HT-29 (cell line): ENCODE measurements at regions not wholly inside any gene's neighbourhood (a gene's known extent, or its start where the extent isn't known, plus 50 kb on each side); places are given as distances from the start of the nearest gene placed in this dataset.
"Not testable (repeated sequence)": the region's sequence is repeated elsewhere in the genome, so short reads cannot be mapped to it uniquely, and the experiment has no call there.

ENCODE experiments used
- DNase-seq: peaks from one replicate; pipeline ENCODE4 v3.0.0-alpha.2; 2015; ENCODE audit warnings: low spot score

GRCh38 chr1:220942278-220942677 is 63.0 kb downstream of the HLX start:
- DNase-seq, result no peak

DNA sequence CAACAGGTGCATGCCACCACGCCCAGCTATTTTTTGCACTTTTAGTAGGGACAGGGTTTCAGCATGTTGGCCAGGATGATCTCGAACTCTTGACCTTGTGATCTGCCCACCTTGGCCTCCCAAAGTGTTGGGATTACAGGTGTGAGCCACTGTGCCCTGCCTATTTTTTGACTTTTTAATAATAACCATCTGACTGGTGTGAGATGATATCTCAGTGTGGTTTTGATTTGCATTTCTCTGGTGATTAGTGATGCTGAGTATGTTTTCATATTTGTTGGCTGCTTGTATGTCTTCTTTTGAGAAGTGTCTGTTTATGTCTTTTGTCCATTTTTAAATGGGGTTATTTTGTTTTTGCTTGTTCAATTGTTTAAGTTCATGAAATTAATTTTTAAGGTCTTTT is 63.7 kb downstream of the HLX start:
- not testable (repeated sequence) for DNase-seq

- DNase-seq, result no peak
Measured at GRCh38 chr1:220943319-220943996, 64.2 kb downstream of the HLX start.

DNA sequence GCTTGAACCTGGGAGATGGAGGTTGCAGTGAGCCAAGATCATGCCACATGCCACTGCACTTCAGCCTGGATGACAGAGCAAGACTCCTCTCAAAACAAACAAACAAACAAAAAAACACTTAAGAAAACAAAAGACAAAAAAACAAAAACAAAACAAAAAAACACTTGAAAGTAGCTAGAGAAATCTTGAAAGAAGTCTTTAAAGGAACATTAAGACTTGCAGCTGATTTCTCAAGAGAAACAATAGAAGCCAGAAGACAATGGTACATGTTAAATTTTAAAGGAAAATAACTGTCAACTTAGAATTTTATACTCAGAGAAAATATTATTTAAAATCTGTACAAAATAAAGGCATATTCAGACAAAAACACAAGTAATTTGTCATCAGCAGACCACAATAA is 71.3 kb downstream of the HLX start:
- DNase-seq, result no peak

DNA sequence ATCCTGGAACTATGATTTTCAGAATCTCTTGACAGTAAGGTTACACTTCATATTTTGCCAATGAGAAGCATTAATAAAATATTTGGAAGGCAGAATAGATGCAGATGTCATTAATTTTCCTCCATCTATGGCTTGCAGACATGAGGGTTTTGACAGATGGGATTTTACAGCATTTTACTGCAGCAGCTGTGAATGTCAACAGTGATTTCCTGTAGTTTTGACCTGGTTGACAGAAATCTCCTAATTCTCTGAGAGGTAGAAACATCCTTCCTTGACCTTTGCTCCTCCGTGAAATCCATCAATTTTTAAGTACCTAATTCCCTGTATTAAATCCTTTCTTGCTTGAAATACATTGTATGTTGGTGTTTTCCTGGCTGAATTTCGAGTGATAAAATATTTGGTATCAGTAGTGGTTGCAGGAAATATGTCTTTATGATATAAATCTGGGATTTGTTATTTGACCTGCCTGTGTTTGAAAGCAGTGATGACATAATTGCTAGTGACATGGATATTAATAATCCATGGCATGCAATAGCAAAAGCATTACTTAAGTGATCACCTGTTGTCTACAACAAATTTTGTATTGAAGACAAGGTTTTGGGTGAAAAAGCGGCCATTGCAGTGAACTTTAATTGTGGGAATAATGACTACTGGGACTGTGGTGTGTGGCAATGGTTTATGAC is 73.9 kb downstream of the HLX start:
- no peak for DNase-seq

DNA sequence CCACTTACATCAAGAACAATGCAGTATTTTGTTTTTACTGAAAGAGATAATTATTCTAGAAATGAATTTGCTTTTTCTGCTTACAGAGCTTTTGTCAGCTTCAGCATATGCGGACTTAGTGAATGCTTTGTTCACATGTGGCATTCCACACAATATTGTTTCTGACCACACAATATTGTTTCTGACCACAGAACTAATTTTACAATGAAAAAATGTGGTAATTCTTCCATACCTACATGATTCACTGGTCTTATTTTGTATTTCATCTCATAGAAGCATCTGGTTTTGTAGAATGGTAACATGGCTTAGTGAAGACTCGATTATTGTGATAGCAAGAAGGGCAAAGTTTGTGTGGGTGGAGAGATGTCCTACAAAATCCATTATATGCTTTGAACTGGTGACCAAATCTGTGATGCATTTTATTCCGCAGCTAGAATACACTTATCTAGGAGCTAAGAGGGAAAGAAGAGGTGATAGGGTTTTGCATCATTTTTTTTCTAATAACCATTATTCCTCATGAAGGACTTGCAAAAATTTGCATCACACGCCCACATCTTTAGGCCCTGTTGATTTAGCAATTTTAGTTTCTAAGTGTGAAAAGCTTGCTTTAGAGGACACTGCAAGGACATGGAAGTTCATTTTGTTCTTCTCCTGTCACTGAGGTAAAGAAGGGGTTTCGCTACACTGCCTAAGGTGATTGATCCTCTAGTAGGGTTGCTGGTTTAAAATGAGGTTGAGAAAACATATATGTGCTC is 75.3 kb downstream of the HLX start:
- DNase-seq, result no peak

DNA sequence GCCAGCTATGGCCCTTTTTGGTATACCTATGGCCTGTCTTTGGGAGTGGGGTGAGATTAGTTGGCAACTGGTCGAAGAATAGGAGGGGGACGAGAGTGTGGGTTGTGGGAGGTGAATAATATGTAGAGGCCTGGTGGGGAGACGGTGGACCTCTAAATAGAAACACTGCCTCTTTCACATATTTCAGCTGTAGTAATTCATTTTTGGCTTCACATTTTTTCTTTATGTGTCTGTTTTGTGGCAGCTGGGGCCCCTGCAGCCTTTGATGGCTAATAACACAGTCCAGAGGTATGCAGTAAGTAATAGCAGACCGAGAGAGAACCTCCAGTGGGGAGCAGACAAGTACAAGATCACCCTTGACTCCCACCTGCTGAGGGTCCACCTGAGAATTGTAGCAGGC is 75.9 kb downstream of the HLX start:
- DNase-seq, result no peak

- DNase-seq, result no peak
Measured at GRCh38 chr1:220956501-220957232, 77.4 kb downstream of the HLX start.

GRCh38 chr1:220957233-220957605 is 78.0 kb downstream of the HLX start:
- no peak for DNase-seq

GRCh38 chr1:220958234-220958633 is 79.0 kb downstream of the HLX start:
- DNase-seq, result no peak

- DNase-seq, result no peak
Measured at GRCh38 chr1:220962031-220962751, 82.9 kb downstream of the HLX start.

DNA sequence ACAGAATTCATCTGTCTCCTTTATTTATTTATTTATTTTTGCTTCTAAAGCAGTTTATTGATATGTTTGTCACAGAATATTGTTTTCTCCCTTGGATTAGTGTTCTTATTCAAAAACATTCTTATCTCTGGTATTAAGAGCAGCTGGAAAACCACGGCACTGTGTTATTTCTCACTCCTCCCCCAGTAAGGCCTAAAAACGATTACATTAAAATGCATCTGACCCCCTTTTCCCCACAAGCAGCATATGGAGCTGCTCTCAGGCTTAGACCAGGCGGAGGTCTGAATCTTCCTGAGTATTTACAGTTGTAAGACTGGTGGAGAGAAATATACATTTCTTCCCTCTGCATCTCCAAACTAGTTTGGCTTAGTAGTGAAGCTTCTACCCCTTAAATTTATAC is 86.8 kb downstream of the HLX start:
- no peak for DNase-seq

- no peak for DNase-seq
Measured at GRCh38 chr1:220966473-220966872, 87.2 kb downstream of the HLX start.

DNA sequence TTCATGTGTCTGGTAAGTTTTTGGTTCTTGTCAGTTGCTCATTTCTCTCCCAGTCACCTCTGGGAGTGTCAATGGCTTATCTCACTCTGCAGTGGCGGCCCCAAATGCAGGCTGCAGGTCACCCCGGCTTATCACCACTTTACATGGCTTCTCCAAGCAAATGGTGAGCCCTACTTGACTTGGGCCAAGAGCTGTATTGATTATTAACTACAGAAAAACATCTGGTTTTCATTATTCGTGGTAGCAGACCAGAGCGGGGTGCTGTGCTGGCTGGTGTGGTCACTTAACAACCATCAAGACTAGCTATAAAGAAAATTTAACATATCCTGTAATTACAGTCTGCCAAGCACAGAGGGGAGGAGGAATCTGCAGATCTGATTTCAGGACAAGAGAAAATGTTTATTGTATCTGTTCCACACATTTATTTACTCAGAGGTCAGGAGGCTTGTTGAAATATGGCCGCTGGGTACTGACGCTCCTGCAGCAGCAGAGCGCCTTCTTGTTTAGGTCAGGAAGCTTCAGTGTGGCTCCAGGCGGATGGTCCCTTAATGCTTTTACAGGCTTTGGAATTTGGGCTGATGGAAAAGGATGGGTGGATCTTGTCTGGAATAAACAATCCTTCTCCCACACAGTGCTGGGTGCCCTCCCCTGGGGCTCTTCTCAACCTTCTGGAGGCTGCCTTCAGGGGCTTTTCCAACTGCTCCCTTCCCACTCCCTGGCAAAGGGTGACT is 87.8 kb downstream of the HLX start:
- DNase-seq, result no peak

GRCh38 chr1:220967911-220968310 is 88.7 kb downstream of the HLX start:
- DNase-seq, result no peak

DNA sequence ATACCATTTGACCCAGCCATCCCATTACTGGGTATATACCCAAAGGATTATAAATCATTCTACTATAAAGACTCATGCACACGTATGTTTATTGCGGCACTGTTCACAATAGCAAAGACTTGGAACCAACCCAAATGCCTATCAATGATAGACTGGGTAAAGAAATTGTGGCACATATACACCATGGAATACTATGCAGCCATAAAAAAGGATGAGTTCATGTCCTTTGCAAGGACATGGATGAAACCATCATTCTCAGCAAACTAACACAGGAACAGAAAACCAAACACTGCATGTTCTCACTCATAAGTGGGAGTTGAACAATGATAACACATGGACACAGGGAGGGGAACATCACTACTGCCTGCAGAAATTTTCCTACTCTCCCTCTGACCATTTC is 90.0 kb downstream of the HLX start:
- DNase-seq, result not testable (repeated sequence)

- DNase-seq, result no peak
Measured at GRCh38 chr1:220970311-220970710, 91.1 kb downstream of the HLX start.

DNA sequence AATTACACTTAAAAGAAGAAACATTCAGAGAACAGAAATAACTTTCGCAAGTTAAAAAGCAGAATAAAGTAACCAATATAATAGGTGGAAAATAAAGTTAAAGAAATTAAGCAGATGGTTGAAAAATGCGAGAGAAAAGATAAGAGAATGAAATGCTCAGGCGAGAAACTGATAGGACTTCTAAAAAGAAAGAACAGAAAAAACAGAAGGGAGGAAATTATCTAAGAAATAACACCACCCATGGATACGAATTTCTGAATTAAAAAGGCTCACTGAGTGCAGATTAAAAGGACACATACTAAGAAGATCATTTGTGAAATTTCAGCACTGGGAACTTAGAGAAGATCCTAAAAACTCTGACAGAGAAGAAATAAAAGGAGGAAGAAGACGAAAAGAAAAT is 92.0 kb downstream of the HLX start:
- DNase-seq, result no peak

GRCh38 chr1:220974431-220974830 is 95.2 kb downstream of the HLX start:
- DNase-seq, result no peak

DNA sequence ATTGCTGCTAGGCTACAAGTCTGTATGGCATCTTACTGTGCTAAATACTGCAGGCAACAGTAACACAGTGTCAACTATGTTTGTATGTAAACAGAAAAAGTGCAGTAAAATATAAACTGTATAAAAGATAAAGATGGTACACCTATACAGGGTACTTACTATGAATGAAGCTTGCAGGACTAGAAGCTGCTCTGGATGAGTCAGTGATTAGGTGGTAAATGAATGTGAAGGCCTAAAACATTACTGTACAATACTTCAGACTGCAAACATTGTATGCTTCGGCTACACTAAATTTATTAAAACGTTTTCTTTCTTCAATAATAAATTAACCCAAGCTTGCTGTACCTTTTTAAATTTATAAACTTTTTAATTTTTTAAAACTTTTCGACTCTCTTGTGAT is 97.1 kb downstream of the HLX start:
- no peak for DNase-seq

GRCh38 chr1:220979371-220979770 is 100.1 kb downstream of the HLX start:
- DNase-seq, result no peak
